Activated T-helper 17 cell treated with anti-CD3 and anti-CD28 coated beads, Interleukin-2, amount 50 U/mL, for 72 hours (primary cell): ENCODE measurements at regions not wholly inside any gene's neighbourhood (a gene's known extent, or its start where the extent isn't known, plus 50 kb on each side); places are given as distances from the start of the nearest gene placed in this dataset.
A peak's percentile ranks its signal among the peaks of the same experiment; 100 is the strongest.

ENCODE experiments used
- ATAC-seq: fragments of 150-1000 bp; cut with Tn5 transposase; replicated peaks from 2 replicates; pipeline ENCODE4 v1.10.0; 2021; ENCODE audit warnings: mild to moderate bottlenecking, moderate library complexity
- H3K27ac Mint-ChIP-seq: one replicate; pipeline ENCODE4 v1.8.0; 2022; ENCODE audit warnings: mixed read lengths
- H3K27me3 Mint-ChIP-seq: one replicate; pipeline ENCODE4 v1.8.0; 2022; ENCODE audit warnings: mixed read lengths
- H3K36me3 Mint-ChIP-seq: one replicate; pipeline ENCODE4 v1.8.0; 2022; ENCODE audit warnings: low read depth, mild to moderate bottlenecking, mixed read lengths
- H3K4me1 Mint-ChIP-seq: one replicate; pipeline ENCODE4 v1.8.0; 2022; ENCODE audit warnings: mixed read lengths
- H3K4me3 Mint-ChIP-seq: one replicate; pipeline ENCODE4 v1.8.0; 2022; ENCODE audit warnings: mild to moderate bottlenecking, mixed read lengths
- H3K9me3 Mint-ChIP-seq: one replicate; pipeline ENCODE4 v1.8.0; 2022; ENCODE audit warnings: mixed read lengths

GRCh38 chr3:176969066-176969465 is 228.2 kb downstream of the TBL1XR1 start:
- Mint-ChIP-seq H3K27ac (no peak overlapping the region), H3K4me1 (peaks cover 6% of the 10 kb centered on the region), H3K9me3 (no peaks in the 10 kb centered on the region), H3K36me3 (no peaks in the 10 kb centered on the region), H3K4me3 (no peak overlapping the region), H3K27me3 (no peaks in the 10 kb centered on the region)
- ATAC-seq: no peak

GRCh38 chr3:176968631-176969030 is 228.7 kb downstream of the TBL1XR1 start:
- Mint-ChIP-seq H3K27ac (no peak overlapping the region), H3K27me3 (no peaks in the 10 kb centered on the region), H3K9me3 (no peaks in the 10 kb centered on the region), H3K4me1 (peaks cover 6% of the 10 kb centered on the region), H3K4me3 (no peak overlapping the region), H3K36me3 (no peaks in the 10 kb centered on the region)
- ATAC-seq: no peak

GRCh38 chr3:176967522-176967921 is 229.8 kb downstream of the TBL1XR1 start:
- Mint-ChIP-seq H3K36me3 (no peaks in the 10 kb centered on the region), H3K9me3 (no peaks in the 10 kb centered on the region), H3K4me3 (no peak overlapping the region), H3K4me1 (peaks cover 6% of the 10 kb centered on the region), H3K27ac (no peak overlapping the region), H3K27me3 (no peaks in the 10 kb centered on the region)
- no peak for ATAC-seq

DNA sequence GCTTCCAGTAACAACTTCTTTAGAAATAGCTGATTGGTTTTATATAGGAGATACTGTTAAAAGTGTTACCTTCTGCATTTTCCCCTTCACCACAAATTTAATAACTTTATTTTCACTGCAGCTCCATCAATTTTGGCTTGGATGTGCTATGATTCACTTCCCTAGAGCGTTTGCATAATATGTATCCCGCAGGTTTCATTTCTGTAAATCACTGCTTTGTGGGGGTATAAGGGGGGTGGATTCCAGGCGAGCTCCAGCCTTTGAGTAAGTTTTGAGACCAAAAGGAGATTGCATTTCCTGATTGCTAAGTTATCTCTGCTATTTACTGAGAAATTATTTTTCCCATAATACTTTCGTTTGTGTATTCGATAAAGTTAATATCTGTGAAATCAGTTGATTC is 232.6 kb downstream of the TBL1XR1 start:
- Mint-ChIP-seq H3K36me3 (no peaks in the 10 kb centered on the region), H3K9me3 (no peaks in the 10 kb centered on the region), H3K27me3 (peaks cover 3% of the 10 kb centered on the region), H3K4me1 (peaks cover 6% of the 10 kb centered on the region), H3K4me3 (no peak overlapping the region), H3K27ac (no peak overlapping the region)
- no peak for ATAC-seq

- peaks cover 6% of the 10 kb centered on the region for H3K4me1 Mint-ChIP-seq
- ATAC-seq: no peak
- H3K27ac Mint-ChIP-seq: no peak overlapping the region
- no peaks in the 10 kb centered on the region for H3K36me3 Mint-ChIP-seq
- no peak overlapping the region for H3K4me3 Mint-ChIP-seq
- H3K9me3 Mint-ChIP-seq: no peaks in the 10 kb centered on the region
- peaks cover 6% of the 10 kb centered on the region for H3K27me3 Mint-ChIP-seq
Observed at GRCh38 chr3:176961916-176962315, 235.4 kb downstream of the TBL1XR1 start.

DNA sequence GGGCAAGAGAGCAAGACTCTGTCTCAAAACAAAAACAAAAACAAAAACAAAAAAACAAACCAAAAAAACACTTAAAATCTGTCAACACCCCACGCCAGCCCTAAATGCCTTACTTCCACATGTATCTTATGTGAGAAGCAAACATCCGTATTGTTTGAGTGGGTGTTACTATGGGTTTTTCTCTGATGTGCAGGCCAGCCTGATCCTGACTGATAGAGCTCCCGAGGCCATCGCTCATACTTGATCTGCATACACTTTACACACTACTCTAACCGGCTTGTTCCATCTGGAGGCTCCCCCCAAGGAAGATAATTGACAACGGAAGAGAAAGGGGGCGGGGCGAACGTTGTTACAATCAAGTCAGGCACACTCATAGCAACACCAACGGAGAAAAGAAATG is 237.4 kb downstream of the TBL1XR1 start:
- H3K27me3 Mint-ChIP-seq: peaks cover 6% of the 10 kb centered on the region
- no peak overlapping the region for H3K4me3 Mint-ChIP-seq
- no peak overlapping the region for H3K27ac Mint-ChIP-seq
- ATAC-seq: no peak
- no peaks in the 10 kb centered on the region for H3K36me3 Mint-ChIP-seq
- no peaks in the 10 kb centered on the region for H3K4me1 Mint-ChIP-seq
- H3K9me3 Mint-ChIP-seq: no peaks in the 10 kb centered on the region

DNA sequence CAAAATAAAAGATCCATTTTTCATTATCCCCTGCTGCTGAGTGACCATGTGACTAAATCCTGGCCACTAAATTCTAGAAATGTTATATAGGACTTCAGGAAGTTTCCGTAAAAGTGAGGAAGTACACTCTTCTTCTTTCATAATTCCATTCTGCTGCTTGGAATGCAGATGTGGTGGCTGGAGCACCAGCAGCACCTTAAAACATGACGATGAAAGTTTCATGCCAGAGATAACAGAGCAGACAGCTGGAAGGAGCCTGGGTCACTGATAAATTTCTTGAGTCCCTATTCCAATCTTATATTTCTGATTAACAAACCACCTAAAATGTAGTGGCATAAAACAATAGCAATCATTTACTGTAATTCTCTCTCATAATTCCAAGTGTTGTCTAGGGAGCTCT is 238.7 kb downstream of the TBL1XR1 start:
- H3K4me3 Mint-ChIP-seq: no peak overlapping the region
- no peak for ATAC-seq
- H3K27ac Mint-ChIP-seq: no peak overlapping the region
- H3K9me3 Mint-ChIP-seq: no peaks in the 10 kb centered on the region
- H3K4me1 Mint-ChIP-seq: no peaks in the 10 kb centered on the region
- peaks cover 6% of the 10 kb centered on the region for H3K27me3 Mint-ChIP-seq
- no peaks in the 10 kb centered on the region for H3K36me3 Mint-ChIP-seq

DNA sequence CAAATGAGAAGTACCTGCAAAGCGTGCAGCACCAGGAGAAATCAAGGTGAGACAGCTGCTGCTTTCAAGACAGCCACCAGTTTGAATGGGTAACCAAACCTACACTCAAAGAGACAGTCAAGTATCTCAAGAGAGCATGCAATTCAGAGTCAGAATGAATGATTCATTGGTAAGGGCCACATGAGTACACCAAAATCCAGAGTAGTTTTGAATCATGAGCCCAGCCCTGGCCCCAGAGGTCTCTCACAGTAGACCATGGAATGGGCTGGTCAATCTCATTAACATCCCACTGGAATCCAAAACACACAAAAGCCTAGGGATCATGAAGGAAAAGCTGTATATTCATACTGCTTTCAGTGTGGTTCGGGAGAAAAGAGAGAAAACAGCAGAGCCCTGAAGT is 242.8 kb downstream of the TBL1XR1 start:
- Mint-ChIP-seq H3K9me3 (no peaks in the 10 kb centered on the region), H3K36me3 (no peaks in the 10 kb centered on the region), H3K27me3 (peaks cover 3% of the 10 kb centered on the region), H3K27ac (no peak overlapping the region), H3K4me1 (no peaks in the 10 kb centered on the region), H3K4me3 (no peak overlapping the region)
- ATAC-seq: peak; percentile 32

DNA sequence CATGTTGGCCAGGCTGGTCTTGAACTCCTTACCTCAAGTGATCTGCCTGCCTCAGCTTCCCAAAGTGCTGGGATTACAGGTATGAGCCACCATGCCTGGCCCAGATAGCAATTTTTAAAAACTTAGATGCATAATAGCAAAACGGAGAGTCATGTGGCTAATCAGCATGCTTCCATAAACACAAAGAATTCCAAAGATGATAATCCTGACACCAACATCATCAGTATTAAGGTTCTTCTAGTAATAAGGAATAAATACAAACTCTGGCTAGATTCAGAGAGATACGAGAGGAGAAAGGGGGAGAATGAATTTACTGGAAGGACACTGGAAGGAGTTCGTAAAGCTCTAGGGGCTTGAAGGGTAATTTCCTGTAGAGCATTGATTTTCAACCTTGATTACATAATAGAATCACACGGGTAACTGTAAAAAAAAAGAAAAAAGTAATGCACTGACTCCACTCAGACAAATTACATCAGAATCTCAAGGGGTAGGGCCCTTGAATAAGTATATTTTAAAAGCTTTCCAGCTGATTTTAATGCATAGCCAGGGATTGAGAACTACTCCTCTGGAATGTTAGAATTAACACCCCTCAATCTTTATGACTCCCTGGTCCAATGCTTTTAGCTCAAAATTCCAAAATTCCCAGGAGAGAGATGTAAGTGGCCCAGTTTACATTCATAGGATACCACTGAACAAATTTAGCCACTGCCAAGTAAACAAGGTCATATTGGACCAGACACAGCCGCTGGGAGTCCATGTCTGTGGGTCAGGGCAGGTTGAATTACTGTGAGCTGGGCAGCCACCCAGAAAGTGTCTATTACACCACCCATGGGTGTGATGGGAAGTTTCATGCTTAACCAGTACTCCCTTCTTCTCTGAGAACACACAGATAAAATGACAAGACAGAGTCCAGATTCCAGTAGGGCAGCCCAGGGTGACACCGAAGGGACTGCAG is 243.9 kb downstream of the TBL1XR1 start:
- Mint-ChIP-seq H3K27ac (no peak overlapping the region), H3K27me3 (no peaks in the 10 kb centered on the region), H3K9me3 (no peaks in the 10 kb centered on the region)

GRCh38 chr3:176951586-176952292 is 245.5 kb downstream of the TBL1XR1 start:
- no peak overlapping the region for H3K4me3 Mint-ChIP-seq
- no peaks in the 10 kb centered on the region for H3K36me3 Mint-ChIP-seq
- H3K9me3 Mint-ChIP-seq: no peaks in the 10 kb centered on the region
- H3K27ac Mint-ChIP-seq: no peak overlapping the region
- H3K27me3 Mint-ChIP-seq: no peaks in the 10 kb centered on the region
- H3K4me1 Mint-ChIP-seq: no peaks in the 10 kb centered on the region
- no peak for ATAC-seq

More for the DNA sequence above, 243.9 kb downstream of the TBL1XR1 start:
- Mint-ChIP-seq H3K36me3 (no peaks in the 10 kb centered on the region), H3K4me3 (no peak overlapping the region), H3K4me1 (no peaks in the 10 kb centered on the region)
- ATAC-seq: no peak

GRCh38 chr3:176951144-176951543 is 246.1 kb downstream of the TBL1XR1 start:
- H3K4me1 Mint-ChIP-seq: no peaks in the 10 kb centered on the region
- H3K27ac Mint-ChIP-seq: no peak overlapping the region
- H3K27me3 Mint-ChIP-seq: no peaks in the 10 kb centered on the region
- no peak for ATAC-seq
- no peaks in the 10 kb centered on the region for H3K36me3 Mint-ChIP-seq
- no peak overlapping the region for H3K4me3 Mint-ChIP-seq
- no peaks in the 10 kb centered on the region for H3K9me3 Mint-ChIP-seq

GRCh38 chr3:176950743-176951142 is 246.5 kb downstream of the TBL1XR1 start:
- H3K27ac Mint-ChIP-seq: no peak overlapping the region
- no peaks in the 10 kb centered on the region for H3K27me3 Mint-ChIP-seq
- no peak overlapping the region for H3K4me3 Mint-ChIP-seq
- no peaks in the 10 kb centered on the region for H3K9me3 Mint-ChIP-seq
- ATAC-seq: no peak
- H3K4me1 Mint-ChIP-seq: no peaks in the 10 kb centered on the region
- H3K36me3 Mint-ChIP-seq: no peaks in the 10 kb centered on the region

DNA sequence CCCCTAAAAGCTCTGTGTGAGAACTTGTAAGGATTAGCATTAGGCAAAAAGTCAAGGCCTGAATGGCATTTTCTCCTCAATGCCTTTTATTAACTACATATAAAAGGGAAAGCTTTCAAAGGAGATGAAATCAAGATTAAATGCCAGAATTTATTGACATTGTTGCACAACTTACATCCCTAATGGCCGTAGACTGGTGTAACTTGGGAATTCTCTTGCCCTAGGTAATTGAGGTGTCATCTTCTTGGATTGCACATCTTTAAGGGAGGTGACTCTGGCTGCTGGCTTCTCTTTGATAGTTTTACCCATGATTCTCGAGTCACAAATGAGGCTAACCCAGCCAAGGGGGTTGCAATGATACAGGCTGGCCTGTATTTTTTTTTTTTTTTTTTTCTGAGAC is 249.1 kb downstream of the TBL1XR1 start:
- Mint-ChIP-seq H3K27ac (no peak overlapping the region), H3K4me3 (no peak overlapping the region), H3K27me3 (no peaks in the 10 kb centered on the region), H3K4me1 (no peaks in the 10 kb centered on the region), H3K36me3 (no peaks in the 10 kb centered on the region), H3K9me3 (no peaks in the 10 kb centered on the region)
- ATAC-seq: no peak

DNA sequence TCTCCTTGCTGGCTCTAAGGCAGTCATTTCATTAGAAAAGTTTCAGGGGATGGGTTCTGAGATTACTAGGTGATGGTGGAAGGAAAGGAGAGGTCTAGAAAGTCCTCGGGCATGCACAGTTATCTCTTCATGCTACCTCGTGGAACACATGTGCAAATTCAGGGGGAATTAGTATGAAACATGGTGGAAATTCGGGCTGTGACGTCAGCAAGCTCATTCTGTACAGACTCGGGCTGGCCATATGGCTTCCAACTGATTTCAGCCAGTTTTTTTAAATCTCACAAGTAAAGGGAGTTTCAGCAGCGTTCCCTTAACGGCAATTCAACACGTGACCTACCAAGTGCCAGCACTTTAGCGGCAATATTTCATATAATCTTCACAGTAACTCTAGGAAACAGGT is 251.1 kb downstream of the TBL1XR1 start:
- ATAC-seq: no peak
- H3K9me3 Mint-ChIP-seq: no peaks in the 10 kb centered on the region
- H3K36me3 Mint-ChIP-seq: no peaks in the 10 kb centered on the region
- H3K4me3 Mint-ChIP-seq: no peak overlapping the region
- no peak overlapping the region for H3K27ac Mint-ChIP-seq
- H3K4me1 Mint-ChIP-seq: no peaks in the 10 kb centered on the region
- no peaks in the 10 kb centered on the region for H3K27me3 Mint-ChIP-seq

DNA sequence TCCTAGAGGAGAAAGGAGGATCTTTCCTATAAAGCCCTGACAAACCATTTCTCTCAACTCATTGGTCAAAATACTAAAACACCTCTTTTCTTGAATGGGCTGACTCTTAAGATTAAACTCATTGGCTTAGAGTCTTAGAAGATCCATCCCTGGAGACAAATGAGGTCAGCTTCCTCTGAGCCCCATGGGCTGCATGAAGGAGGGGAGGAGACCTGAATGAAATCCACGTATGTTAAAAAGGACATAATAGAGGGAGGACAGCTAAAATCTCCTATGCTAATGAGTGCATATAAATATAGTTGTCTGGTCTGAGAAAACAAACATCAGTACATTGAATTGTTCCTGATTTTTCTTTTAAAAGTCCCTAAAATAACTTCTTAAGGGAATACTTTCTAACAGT is 255.0 kb downstream of the TBL1XR1 start:
- Mint-ChIP-seq H3K27me3 (no peaks in the 10 kb centered on the region), H3K9me3 (no peaks in the 10 kb centered on the region), H3K27ac (no peak overlapping the region), H3K4me3 (no peak overlapping the region), H3K4me1 (no peaks in the 10 kb centered on the region), H3K36me3 (no peaks in the 10 kb centered on the region)
- no peak for ATAC-seq
